Body of pancreas (tissue), 4 donors: ENCODE measurements at regions not wholly inside any gene's neighbourhood (a gene's known extent, or its start where the extent isn't known, plus 50 kb on each side); places are given as distances from the start of the nearest gene placed in this dataset.

Experiments used
- CTCF ChIP-seq, 7 experiments: fragments of 450-650 bp in 4 of 7; fragments of 200-600 bp in 3 of 7; sonication (generic) in 3 of 7; IDR thresholded peaks; one replicate each; pipeline ENCODE4 v1.5.1; 2016 to 2019; ENCODE audit warnings: antibody characterized with exemption in 7 of 7
- POLR2A ChIP-seq, 3 donors: fragments of 450-650 bp; IDR thresholded peaks; one replicate each; pipeline ENCODE4 v1.6.1; 2016; ENCODE audit warnings: antibody characterized with exemption in 3 of 3, mild to moderate bottlenecking in 2 of 3

DNA sequence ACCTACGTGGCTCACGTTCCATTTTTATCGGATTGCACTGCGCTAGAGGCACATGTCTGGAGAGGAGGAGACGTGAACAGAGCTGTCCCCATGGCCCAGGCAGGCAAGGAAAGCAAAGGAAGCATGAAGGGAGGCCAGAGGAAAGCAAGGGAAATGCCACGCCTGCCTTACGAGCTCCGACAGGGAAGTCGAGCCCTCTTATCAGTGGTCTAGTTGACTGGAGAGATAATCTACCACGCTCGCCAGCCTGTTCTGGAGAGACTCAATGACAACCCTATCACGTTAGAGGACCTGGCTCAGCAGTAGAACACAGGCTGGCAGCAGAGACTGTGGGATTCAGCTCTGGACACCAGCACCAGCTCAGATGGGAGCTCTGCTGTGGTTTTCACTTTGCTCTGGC lies 202.6 kb upstream of the ID2 start:
- no peak for TF ChIP-seq POLR2A (IDR thresholded peaks at IDR 0.05)
- no peak for TF ChIP-seq CTCF (IDR thresholded peaks at IDR 0.05)
